Osteocyte (in vitro differentiated cells): ENCODE measurements at regions not wholly inside any gene's neighbourhood (a gene's known extent, or its start where the extent isn't known, plus 50 kb on each side); places are given as distances from the start of the nearest gene placed in this dataset.
A peak's percentile ranks its signal among the peaks of the same experiment; 100 is the strongest.

Experiments used
- DNase-seq: peaks from one replicate; pipeline ENCODE4 v3.0.0; 2021; ENCODE audit warnings: mixed read lengths; ENCODE audit not compliant: unreplicated experiment; ENCODE audit errors: extremely low spot score
- H3K27ac Mint-ChIP-seq: one replicate; pipeline ENCODE4 v1.8.0; 2021; ENCODE audit warnings: mild to moderate bottlenecking, mixed read lengths; ENCODE audit not compliant: unreplicated experiment
- H3K27me3 Mint-ChIP-seq: one replicate; pipeline ENCODE4 v1.8.0; 2021; ENCODE audit warnings: mixed read lengths; ENCODE audit not compliant: unreplicated experiment
- H3K36me3 Mint-ChIP-seq: one replicate; pipeline ENCODE4 v1.8.0; 2021; ENCODE audit warnings: mixed read lengths; ENCODE audit not compliant: unreplicated experiment
- H3K4me1 Mint-ChIP-seq: one replicate; pipeline ENCODE4 v1.8.0; 2021; ENCODE audit warnings: mixed read lengths; ENCODE audit not compliant: unreplicated experiment
- H3K4me3 Mint-ChIP-seq: one replicate; pipeline ENCODE4 v1.8.0; 2021; ENCODE audit warnings: mild to moderate bottlenecking, moderate library complexity, mixed read lengths; ENCODE audit not compliant: unreplicated experiment
- H3K9me3 Mint-ChIP-seq: one replicate; pipeline ENCODE4 v1.8.0; 2021; ENCODE audit warnings: mixed read lengths; ENCODE audit not compliant: unreplicated experiment
- CTCF ChIP-seq: fragments of 200-600 bp; sonication (generic); IDR thresholded peaks from 2 replicates; pipeline ENCODE4 v1.5.0; 2021; ENCODE audit warnings: antibody characterized with exemption, mild to moderate bottlenecking, moderate library complexity

DNA sequence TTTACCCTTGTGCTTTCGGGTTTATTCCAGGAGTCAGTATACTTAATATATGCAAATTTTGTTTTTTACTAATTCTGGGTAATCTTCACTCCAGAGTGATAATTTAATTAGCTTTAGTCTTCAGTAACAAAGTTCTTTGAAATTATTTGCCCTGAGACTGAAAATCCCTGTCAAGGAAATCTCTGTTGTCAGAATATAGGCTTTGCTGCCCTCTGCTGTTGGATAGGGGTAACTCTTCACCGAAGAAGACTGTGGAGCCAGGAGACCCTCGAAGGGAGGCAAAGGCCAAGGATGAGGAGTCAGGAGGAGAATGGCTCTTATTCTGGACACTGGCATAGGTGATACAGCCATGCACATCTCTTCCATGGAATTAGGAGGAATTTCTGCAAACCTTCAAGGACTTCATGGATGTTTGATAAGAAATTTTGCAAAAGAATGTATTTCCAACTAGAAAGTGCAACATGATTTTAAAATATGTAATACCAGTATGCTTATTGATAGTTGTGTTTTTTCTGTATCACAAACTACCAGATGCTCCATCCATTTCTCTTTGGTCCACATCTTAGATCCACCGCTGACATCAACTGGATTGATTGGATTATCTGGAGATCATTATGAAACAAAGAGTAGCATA lies 182.3 kb downstream of the RDH14 start:
- H3K27ac Mint-ChIP-seq = no peak overlapping the region
- H3K27me3 Mint-ChIP-seq = peaks cover 23% of the 10 kb centered on the region
- H3K9me3 Mint-ChIP-seq = no peaks in the 10 kb centered on the region
- H3K4me1 Mint-ChIP-seq = peaks cover 8% of the 10 kb centered on the region
- H3K4me3 Mint-ChIP-seq = no peak overlapping the region
- DNase-seq = no peak
- no peaks in the 10 kb centered on the region for H3K36me3 Mint-ChIP-seq
- peak; percentile 88 for TF ChIP-seq CTCF

DNA sequence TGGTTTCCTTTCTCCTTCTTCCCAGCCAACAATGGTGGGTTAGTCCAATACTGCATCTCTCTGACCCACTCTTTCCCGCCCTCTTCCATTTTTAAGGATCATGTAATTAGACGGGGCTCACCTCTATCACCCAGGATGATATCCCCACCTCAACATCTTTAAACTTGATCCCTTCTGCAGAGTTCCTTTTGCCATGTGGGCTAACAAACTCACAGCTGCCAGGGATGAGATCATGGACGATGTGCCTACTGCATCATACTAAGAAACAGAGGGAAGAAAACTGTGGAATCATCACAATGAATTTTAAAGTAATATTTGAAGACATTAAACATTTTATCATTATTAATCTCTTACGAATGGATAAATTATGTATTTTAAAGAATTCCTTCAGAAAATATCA lies 183.5 kb downstream of the RDH14 start:
- Mint-ChIP-seq H3K9me3 (no peaks in the 10 kb centered on the region), H3K27me3 (peaks cover 21% of the 10 kb centered on the region), H3K36me3 (no peaks in the 10 kb centered on the region), H3K27ac (no peak overlapping the region), H3K4me3 (no peak overlapping the region), H3K4me1 (peaks cover 8% of the 10 kb centered on the region)
- TF ChIP-seq CTCF = no peak
- no peak for DNase-seq

DNA sequence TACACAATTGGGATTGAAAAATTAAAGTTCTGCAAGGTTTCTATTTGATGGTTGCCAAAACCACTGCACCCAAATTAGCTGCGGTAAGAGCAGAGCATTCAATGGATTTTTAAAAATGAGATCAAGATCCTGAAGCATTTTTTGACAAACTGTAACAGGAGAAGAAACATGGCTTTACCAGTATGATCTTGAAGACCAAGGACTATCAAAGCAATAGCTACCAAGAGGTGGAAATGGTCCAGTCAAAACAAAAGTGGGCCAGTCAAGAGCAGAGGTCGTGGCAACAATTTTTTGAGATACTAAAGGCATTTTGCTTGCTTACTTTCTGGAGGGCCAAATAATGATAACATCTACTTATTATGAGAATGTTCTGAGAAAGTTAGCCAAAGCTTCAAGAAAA lies 186.8 kb downstream of the RDH14 start:
- H3K4me3 Mint-ChIP-seq = no peak overlapping the region
- no peaks in the 10 kb centered on the region for H3K9me3 Mint-ChIP-seq
- peaks cover 15% of the 10 kb centered on the region for H3K27me3 Mint-ChIP-seq
- no peaks in the 10 kb centered on the region for H3K4me1 Mint-ChIP-seq
- H3K36me3 Mint-ChIP-seq = no peaks in the 10 kb centered on the region
- H3K27ac Mint-ChIP-seq = no peak overlapping the region
- TF ChIP-seq CTCF = no peak
- DNase-seq = no peak

GRCh38 chr2:18373081-18373480 lies 187.4 kb downstream of the RDH14 start:
- TF ChIP-seq CTCF = no peak
- Mint-ChIP-seq H3K4me1 (no peaks in the 10 kb centered on the region), H3K4me3 (no peak overlapping the region), H3K36me3 (no peaks in the 10 kb centered on the region), H3K27ac (no peak overlapping the region), H3K9me3 (no peaks in the 10 kb centered on the region), H3K27me3 (peaks cover 15% of the 10 kb centered on the region)
- no peak for DNase-seq

DNA sequence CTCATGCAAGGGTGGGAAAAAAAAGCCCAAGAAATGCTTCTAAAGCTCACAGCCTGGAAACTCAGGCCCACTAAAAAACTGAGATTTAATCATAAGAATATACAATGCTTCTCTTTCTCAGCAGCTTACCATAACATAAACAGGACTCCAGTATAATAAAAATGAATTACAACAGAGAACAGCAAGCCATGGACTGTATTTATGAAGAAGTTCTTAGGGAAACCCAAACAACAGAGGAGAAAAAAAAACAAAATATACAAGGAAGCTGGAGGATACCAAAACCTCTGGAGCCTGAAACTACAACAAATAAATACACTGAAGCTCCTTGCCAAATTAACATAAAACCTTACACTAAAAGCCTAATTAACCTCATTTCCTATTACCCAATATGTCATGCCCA lies 187.8 kb downstream of the RDH14 start:
- no peak for DNase-seq
- H3K9me3 Mint-ChIP-seq = no peaks in the 10 kb centered on the region
- TF ChIP-seq CTCF = no peak

More for the DNA sequence above, 187.8 kb downstream of the RDH14 start:
- H3K4me1 Mint-ChIP-seq = no peaks in the 10 kb centered on the region
- H3K4me3 Mint-ChIP-seq = no peak overlapping the region
- no peak overlapping the region for H3K27ac Mint-ChIP-seq
- H3K27me3 Mint-ChIP-seq = peaks cover 15% of the 10 kb centered on the region
- no peaks in the 10 kb centered on the region for H3K36me3 Mint-ChIP-seq
